NCI-H1417 treated with DMSO at 0.1 percent for 48 hours (cell line): ENCODE measurements at regions not wholly inside any gene's neighbourhood (a gene's known extent, or its start where the extent isn't known, plus 50 kb on each side); places are given as distances from the start of the nearest gene placed in this dataset.

Experiments used
- DNase-seq: peaks from one replicate; lab custom pipeline; 2025; lab: John Stamatoyannopoulos, UW

DNA sequence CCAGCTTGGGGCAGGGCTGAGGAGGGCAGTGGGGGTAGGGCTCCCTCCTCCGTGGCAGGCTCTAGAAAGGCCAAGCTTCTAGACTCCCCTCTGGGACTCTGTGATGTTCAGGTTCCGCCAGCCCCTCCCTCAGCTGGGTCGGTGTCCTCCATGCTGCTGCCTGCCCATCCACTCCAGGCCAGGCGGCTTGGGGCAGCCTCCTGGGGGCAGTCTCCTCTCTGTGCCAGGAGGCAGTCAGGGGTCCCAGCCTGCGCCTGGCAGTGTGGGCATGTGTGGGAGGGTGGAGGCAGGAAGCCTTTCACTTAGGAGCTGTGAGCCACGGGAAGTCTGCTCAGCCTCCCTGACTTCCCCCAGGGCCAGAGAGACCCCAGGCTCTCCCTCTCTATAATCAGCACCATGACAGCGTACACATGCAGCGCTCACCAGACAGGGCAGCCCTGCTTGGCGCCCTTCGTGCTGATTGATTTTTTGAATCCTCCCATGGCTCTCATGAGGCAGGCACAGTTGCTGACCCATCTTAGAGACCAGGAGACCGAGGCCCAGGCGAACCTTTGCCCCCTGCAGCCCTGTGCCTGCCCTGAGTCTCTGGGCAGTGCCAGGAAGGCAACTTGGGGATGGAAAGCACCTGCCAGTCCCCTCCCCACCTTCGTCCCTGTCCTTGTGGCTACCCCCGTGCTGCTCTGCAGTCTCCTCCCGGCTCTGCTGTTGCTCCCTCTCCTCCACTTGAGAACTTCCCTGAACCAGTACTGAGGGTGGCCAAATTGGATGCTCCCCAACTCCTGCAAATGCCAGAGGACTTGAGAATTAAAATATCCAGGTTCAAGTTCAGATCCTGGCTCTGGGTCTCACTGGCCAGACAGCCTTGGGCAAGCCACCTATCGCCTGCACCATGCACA, 234.7 kb upstream of the GSE1 start:
- DNase-seq, result no peak

DNA sequence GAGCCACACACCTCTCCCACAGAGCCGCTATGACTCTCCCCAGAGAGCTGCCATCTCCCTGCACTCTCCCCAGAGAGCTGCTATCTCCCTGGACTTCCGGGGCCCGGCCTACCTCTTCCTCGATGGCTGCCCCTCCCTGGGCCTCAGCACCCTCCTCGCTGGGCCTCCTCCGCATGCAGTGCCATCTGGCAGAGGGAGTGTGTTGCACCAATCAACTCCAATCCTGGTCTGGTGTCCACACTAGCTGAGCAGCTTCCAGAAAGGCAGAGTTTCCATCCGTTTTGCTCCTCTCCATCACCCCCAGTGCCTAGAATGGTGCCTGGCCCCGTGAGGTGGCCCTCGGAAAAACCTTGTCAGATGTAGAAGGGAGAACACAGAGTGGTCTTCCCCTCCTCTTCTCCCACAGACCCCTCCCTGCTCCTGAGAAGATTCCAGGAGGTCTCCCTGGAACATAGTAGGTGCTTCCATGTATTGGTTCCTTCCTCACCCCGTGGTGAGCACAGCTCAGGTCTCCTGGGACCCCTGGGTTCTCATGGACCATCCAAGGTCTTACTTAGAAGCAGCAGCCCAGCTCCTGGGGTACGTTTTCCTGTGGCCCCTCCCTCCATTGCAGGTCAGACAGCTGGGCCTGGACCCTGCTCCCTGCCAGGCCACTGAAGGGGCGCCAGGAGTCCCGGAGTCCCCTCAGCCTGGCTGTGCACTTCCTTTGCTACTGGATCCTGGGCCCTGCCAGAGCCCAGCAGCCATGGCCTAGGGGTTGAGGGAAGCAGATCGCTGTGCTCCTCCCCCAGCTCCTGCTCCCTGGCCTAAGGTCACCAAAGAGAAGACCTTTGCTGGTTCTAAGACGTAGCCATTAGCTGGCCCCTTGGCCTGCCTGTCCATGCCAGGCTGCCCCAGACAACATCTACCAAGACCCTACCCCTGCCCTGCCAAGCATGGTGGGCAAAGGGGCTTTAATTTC, 233.8 kb upstream of the GSE1 start:
- DNase-seq, result no peak

- DNase-seq, result no peak
These were observed 233.1 kb upstream of the GSE1 start for GRCh38 chr16:85380002-85380395.

GRCh38 chr16:85380905-85381737, 232.0 kb upstream of the GSE1 start:
- no peak for DNase-seq

- DNase-seq, result no peak
These were observed 231.2 kb upstream of the GSE1 start for GRCh38 chr16:85381738-85382592.

DNA sequence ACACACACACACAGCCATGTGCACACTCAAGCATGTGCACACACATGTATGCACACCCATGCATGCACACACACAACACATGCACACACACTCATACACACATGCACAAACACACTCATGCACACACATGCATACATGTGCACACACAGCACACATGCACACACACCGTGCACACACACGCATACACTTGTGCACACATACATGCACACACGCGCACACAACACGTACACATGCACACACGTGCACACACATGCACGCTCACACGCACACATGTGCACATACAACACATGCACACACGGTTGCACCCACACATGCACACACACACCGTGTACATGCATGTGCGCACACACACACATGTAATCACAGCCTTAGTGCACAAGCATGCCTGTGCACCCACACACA, 230.4 kb upstream of the GSE1 start:
- no peak for DNase-seq

- DNase-seq, result no peak
These were observed 229.0 kb upstream of the GSE1 start for GRCh38 chr16:85383836-85384832.

- no peak for DNase-seq
These were observed 228.2 kb upstream of the GSE1 start for GRCh38 chr16:85384833-85385462.

GRCh38 chr16:85385463-85386331, 227.4 kb upstream of the GSE1 start:
- no peak for DNase-seq

DNA sequence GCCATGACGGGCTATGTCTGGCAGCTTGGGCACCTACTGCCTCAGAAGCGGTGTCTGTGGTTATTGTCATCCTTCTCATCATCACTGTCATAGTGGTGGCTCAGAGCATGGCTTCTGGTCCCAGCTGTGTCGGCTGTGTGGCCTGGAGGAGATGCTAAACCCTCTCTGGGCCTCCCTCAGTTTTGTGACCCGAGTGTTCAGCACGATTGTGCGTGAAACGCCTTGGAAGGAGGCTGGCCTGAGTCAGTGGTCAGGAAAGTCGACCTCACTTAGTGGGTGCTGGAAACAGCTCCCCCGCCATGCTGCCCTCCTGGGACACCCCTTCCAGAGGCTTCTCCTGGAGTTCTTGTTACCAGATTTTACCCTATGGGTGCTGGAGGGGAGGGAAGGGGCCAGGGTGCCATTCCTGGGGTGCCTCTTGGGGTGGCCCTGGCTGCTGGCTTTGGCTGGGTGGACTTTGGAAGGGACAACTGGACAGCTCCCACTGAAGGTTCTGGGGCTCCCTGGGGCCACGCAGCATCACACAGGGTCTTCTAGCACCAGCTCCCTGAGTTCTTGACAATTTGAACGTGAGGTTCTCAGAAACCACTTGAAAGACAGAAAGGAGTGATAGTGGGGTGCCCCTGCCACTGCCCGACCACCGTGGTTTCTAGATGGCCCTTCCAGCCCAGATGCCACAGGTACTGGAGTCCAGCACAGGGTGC, 226.5 kb upstream of the GSE1 start:
- DNase-seq, result no peak

GRCh38 chr16:85387171-85387507, 226.0 kb upstream of the GSE1 start:
- no peak for DNase-seq

DNA sequence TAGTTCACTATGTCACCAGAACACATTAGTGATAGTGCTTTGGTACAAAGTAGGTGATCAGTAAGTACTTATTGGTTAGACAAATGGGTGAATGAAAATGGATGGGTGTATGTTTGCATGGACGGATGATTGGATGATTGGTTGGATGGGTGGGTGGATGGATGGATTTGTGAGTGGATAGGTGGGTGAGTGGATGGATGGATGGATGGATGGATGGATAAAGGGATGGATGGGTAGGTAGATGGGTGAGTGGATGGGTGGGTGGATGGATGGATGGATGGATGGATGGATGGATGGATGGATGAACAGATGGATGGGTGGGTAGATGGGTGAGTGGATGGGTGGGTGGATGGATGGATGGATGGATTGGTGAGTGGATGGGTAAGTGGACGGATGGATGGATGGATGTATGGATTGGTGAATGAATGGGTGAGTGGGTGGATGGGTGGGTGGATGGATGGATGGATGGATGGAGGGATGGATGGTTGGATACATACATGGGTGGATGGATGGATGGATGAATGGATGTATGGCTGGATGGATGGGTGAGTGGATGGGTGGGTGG, 225.3 kb upstream of the GSE1 start:
- no peak for DNase-seq

GRCh38 chr16:85389679-85390470, 223.2 kb upstream of the GSE1 start:
- no peak for DNase-seq

GRCh38 chr16:85390511-85391174, 222.5 kb upstream of the GSE1 start:
- DNase-seq, result no peak

- DNase-seq, result no peak
These were observed 221.9 kb upstream of the GSE1 start for GRCh38 chr16:85391175-85391707.
